GM19099 (cell line): ENCODE measurements at regions not wholly inside any gene's neighbourhood (a gene's known extent, or its start where the extent isn't known, plus 50 kb on each side); places are given as distances from the start of the nearest gene placed in this dataset.

Experiments
- POLR2A ChIP-seq: IDR thresholded peaks from 3 replicates; pipeline ENCODE4 v1.6.1; 2011; ENCODE audit warnings: low read depth; ENCODE audit not compliant: insufficient read length; ENCODE audit errors: extremely low read depth

GRCh38 chr2:181170256-181170655 lies 189.9 kb downstream of the UBE2E3 start:
- TF ChIP-seq POLR2A: no peak

GRCh38 chr2:181172676-181173075 lies 192.3 kb downstream of the UBE2E3 start:
- no peak for TF ChIP-seq POLR2A

GRCh38 chr2:181174611-181175580 lies 194.5 kb downstream of the UBE2E3 start:
- no peak for TF ChIP-seq POLR2A

GRCh38 chr2:181176540-181176939 lies 196.1 kb downstream of the UBE2E3 start:
- no peak for TF ChIP-seq POLR2A

GRCh38 chr2:181177376-181177775 lies 197.0 kb downstream of the UBE2E3 start:
- no peak for TF ChIP-seq POLR2A

- no peak for TF ChIP-seq POLR2A
These were observed 197.7 kb downstream of the UBE2E3 start for GRCh38 chr2:181178130-181178529.

- TF ChIP-seq POLR2A: no peak
These were observed 198.5 kb downstream of the UBE2E3 start for GRCh38 chr2:181178823-181179412.

GRCh38 chr2:181183878-181184542 lies 203.6 kb downstream of the UBE2E3 start:
- TF ChIP-seq POLR2A: no peak

- TF ChIP-seq POLR2A: no peak
These were observed 205.0 kb downstream of the UBE2E3 start for GRCh38 chr2:181185421-181185820.

GRCh38 chr2:181185948-181186347 lies 205.5 kb downstream of the UBE2E3 start:
- TF ChIP-seq POLR2A: no peak

GRCh38 chr2:181188605-181189004 lies 208.2 kb downstream of the UBE2E3 start:
- TF ChIP-seq POLR2A: no peak

GRCh38 chr2:181189951-181190350 lies 209.5 kb downstream of the UBE2E3 start:
- no peak for TF ChIP-seq POLR2A

- no peak for TF ChIP-seq POLR2A
These were observed 210.3 kb downstream of the UBE2E3 start for GRCh38 chr2:181190711-181191110.

- no peak for TF ChIP-seq POLR2A
These were observed 213.1 kb downstream of the UBE2E3 start for GRCh38 chr2:181193550-181193949.

GRCh38 chr2:181196401-181196800 lies 216.0 kb downstream of the UBE2E3 start:
- no peak for TF ChIP-seq POLR2A
